ENCODE measurements at regions not wholly inside any gene's neighbourhood (a gene's known extent, or its start where the extent isn't known, plus 50 kb on each side); places are given as distances from the start of the nearest gene placed in this dataset.

GRCh38 chr15:95887666-95888390, 442.7 kb upstream of the NR2F2 start:
- TF ChIP-seq CTCF (IDR thresholded peaks at IDR 0.05), result no peak
- TF ChIP-seq POLR2A (IDR thresholded peaks at IDR 0.05), result no peak

All from uterus (tissue), 2 donors.